ENCODE measurements at regions not wholly inside any gene's neighbourhood (a gene's known extent, or its start where the extent isn't known, plus 50 kb on each side); places are given as distances from the start of the nearest gene placed in this dataset.

DNA sequence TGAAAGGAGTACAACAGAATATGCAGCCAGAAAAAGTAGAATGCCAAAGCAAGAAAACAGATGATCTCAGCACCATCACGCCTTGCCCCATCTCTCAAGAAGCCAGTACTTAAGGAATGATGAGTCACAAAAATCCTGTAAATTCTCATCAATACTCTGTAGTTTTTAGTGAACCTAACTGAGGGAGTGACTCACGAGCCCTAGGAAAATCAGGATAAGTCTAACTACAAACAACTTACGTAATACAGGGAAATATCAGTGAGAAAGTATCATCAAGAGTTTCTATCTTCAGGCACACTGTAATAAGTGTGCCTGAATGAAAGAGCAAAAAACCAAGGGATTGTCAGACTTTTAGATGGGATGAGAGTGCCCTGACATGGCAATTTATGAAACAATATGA, 644.4 kb downstream of the STPG2 start:
- DNase-seq (ENCODE audit: low spot score): no peak
- Histone ChIP-seq H3K36me3 (ENCODE audit: control insufficient read depth in 4 of 4, insufficient read depth in 3 of 4, low read depth in 1 of 4, low read length in 3 of 4) (no peaks in the 10 kb centered on the region), H3K9ac (ENCODE audit: low read depth in 1 of 2, low read length in 2 of 2) (no peak overlapping the region), H3K27me3 (ENCODE audit: control insufficient read depth in 4 of 4, insufficient read depth in 4 of 4, low read length in 3 of 4) (no peaks in the 10 kb centered on the region), H3K4me1 (ENCODE audit: control insufficient read depth in 4 of 4, insufficient read depth in 4 of 4, low read length in 3 of 4) (peaks cover 0 to 4% (median 0%) of the 10 kb centered on the region in 4 donors), H3K9me3 (ENCODE audit: control insufficient read depth in 4 of 4, low read length in 3 of 4) (no peaks in the 10 kb centered on the region), H3K4me3 (ENCODE audit: low read depth in 1 of 3, low read length in 3 of 3) (no peak overlapping the region), H3K27ac (ENCODE audit: low read depth in 1 of 2, low read length in 2 of 2) (no peak overlapping the region)
- TF ChIP-seq REST (IDR thresholded peaks at IDR 0.05) (no peak), HNF4A (conservative IDR thresholded peaks at IDR 0.05) (no peak), EGR1 (IDR thresholded peaks at IDR 0.05; ENCODE audit: low read depth in 2 of 2) (no peak), HNF4G (IDR thresholded peaks at IDR 0.05) (no peak), GABPA (IDR thresholded peaks at IDR 0.05 in 1 of 2, conservative IDR thresholded peaks at IDR 0.05 in 1 of 2) (no peak), RAD21 (IDR thresholded peaks at IDR 0.05) (no peak), CTCF (IDR thresholded peaks at IDR 0.05; ENCODE audit: low read depth, low read length, missing input control) (no peak), NR2F2 (IDR thresholded peaks at IDR 0.05) (no peak)
- TF ChIP-seq, protein P1, sequence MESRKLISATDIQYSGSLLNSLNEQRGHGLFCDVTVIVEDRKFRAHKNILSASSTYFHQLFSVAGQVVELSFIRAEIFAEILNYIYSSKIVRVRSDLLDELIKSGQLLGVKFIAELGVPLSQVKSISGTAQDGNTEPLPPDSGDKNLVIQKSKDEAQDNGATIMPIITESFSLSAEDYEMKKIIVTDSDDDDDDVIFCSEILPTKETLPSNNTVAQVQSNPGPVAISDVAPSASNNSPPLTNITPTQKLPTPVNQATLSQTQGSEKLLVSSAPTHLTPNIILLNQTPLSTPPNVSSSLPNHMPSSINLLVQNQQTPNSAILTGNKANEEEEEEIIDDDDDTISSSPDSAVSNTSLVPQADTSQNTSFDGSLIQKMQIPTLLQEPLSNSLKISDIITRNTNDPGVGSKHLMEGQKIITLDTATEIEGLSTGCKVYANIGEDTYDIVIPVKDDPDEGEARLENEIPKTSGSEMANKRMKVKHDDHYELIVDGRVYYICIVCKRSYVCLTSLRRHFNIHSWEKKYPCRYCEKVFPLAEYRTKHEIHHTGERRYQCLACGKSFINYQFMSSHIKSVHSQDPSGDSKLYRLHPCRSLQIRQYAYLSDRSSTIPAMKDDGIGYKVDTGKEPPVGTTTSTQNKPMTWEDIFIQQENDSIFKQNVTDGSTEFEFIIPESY (IDR thresholded peaks at IDR 0.05): no peak
- 77% methylated on average over 3 of the region's 3 CpGs for WGBS

DNA sequence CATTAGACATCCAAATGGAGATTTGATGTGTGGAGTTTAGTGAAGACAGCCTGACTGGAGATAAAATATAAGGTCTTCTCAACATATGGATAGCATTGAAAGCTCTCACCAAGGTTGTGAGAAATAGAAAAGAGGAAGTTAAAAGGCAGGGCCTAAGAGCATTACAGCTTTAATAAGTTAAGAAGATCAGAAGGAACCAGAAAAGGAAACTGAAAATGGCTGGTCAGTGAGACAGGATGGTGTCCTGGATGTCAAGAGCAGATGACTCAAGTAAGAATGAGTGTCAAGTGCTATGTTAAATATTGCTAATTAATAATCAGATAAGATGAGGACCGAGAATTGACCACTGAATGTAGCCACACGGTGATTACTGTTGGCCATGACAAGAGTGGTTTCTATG, 642.9 kb downstream of the STPG2 start:
- TF ChIP-seq, protein P1 (IDR thresholded peaks at IDR 0.05): no peak
- Histone ChIP-seq H3K36me3 (ENCODE audit: control insufficient read depth in 4 of 4, insufficient read depth in 3 of 4, low read depth in 1 of 4, low read length in 3 of 4) (no peaks in the 10 kb centered on the region), H3K27ac (ENCODE audit: low read depth in 1 of 2, low read length in 2 of 2) (no peak overlapping the region), H3K4me1 (ENCODE audit: control insufficient read depth in 4 of 4, insufficient read depth in 4 of 4, low read length in 3 of 4) (peaks cover 0 to 4% (median 0%) of the 10 kb centered on the region in 4 donors), H3K4me3 (ENCODE audit: low read depth in 1 of 3, low read length in 3 of 3) (no peak overlapping the region), H3K27me3 (ENCODE audit: control insufficient read depth in 4 of 4, insufficient read depth in 4 of 4, low read length in 3 of 4) (no peaks in the 10 kb centered on the region), H3K9ac (ENCODE audit: low read depth in 1 of 2, low read length in 2 of 2) (no peak overlapping the region), H3K9me3 (ENCODE audit: control insufficient read depth in 4 of 4, low read length in 3 of 4) (no peaks in the 10 kb centered on the region)
- 95% methylated on average over 2 of the region's 2 CpGs for WGBS
- no peak for DNase-seq (ENCODE audit: low spot score)

All from liver (tissue), 8 donors.